WERI-Rb-1 (cell line): ENCODE measurements at regions not wholly inside any gene's neighbourhood (a gene's known extent, or its start where the extent isn't known, plus 50 kb on each side); places are given as distances from the start of the nearest gene placed in this dataset.

Experiments used
- DNase-seq: peaks from one replicate; pipeline ENCODE4 v3.0.0-alpha.2; 2020
- H3K27ac ChIP-seq: fragments of 250-450 bp; sonication (Bioruptor Pico); 2 replicates; pipeline ENCODE4 v1.5.1; 2020; ENCODE audit warnings: mild to moderate bottlenecking, moderate library complexity
- H3K27me3 ChIP-seq: fragments of 250-450 bp; sonication (Bioruptor Pico); 2 replicates; pipeline ENCODE4 v1.5.1; 2021; ENCODE audit warnings: mild to moderate bottlenecking, low read depth, moderate library complexity; ENCODE audit not compliant: insufficient read depth, severe bottlenecking
- H3K36me3 ChIP-seq: fragments of 250-450 bp; sonication (Bioruptor Pico); 2 replicates; pipeline ENCODE4 v1.5.1; 2020; ENCODE audit warnings: mild to moderate bottlenecking, moderate library complexity
- H3K4me3 ChIP-seq: 2 replicates; pipeline ENCODE4 v1.5.1; 2011; ENCODE audit warnings: low read depth, mild to moderate bottlenecking, control low read depth, low read length
- H3K9me3 ChIP-seq: fragments of 250-450 bp; sonication (Bioruptor Pico); 2 replicates; pipeline ENCODE4 v1.5.1; 2021; ENCODE audit warnings: mild to moderate bottlenecking, moderate library complexity; ENCODE audit not compliant: severe bottlenecking
- TF ChIP-seq, protein P1 (sequence below): IDR thresholded peaks from 2 replicates; pipeline ENCODE4 v1.5.1; 2011; ENCODE audit warnings: low read depth, mild to moderate bottlenecking, control low read depth, inconsistent platforms, low read length

- Histone ChIP-seq H3K36me3 (no peaks in the 10 kb centered on the region), H3K27ac (no peak overlapping the region), H3K4me3 (no peak overlapping the region), H3K9me3 (no peaks in the 10 kb centered on the region), H3K27me3 (no peaks in the 10 kb centered on the region)
- TF ChIP-seq, protein P1, sequence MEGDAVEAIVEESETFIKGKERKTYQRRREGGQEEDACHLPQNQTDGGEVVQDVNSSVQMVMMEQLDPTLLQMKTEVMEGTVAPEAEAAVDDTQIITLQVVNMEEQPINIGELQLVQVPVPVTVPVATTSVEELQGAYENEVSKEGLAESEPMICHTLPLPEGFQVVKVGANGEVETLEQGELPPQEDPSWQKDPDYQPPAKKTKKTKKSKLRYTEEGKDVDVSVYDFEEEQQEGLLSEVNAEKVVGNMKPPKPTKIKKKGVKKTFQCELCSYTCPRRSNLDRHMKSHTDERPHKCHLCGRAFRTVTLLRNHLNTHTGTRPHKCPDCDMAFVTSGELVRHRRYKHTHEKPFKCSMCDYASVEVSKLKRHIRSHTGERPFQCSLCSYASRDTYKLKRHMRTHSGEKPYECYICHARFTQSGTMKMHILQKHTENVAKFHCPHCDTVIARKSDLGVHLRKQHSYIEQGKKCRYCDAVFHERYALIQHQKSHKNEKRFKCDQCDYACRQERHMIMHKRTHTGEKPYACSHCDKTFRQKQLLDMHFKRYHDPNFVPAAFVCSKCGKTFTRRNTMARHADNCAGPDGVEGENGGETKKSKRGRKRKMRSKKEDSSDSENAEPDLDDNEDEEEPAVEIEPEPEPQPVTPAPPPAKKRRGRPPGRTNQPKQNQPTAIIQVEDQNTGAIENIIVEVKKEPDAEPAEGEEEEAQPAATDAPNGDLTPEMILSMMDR, result no peak
- DNase-seq, result no peak
These were observed 195.8 kb upstream of the FBXL7 start for GRCh38 chr5:15304066-15304731.

- no peak for DNase-seq
These were observed 199.8 kb upstream of the FBXL7 start for GRCh38 chr5:15300141-15300540.

DNA sequence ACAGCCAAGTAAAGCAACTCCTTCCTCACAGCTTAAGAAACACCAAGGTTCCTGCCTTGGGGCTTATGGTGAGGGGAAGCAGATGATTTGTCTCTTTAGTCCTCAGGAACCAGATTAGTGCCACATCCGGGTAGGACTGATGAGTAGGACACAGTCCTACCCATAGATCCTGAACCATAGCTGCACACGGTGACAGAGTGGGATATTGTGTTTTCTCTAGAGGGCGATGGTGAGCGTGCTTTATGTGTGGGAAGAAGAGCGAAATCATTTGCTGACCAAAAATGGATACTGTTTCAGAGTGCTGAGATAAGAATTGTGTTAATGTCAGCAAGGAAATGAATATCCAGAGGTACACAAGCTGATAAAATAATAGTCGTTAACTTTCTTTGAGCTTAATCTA lies 209.0 kb upstream of the FBXL7 start:
- peak; percentile 37 for DNase-seq
- H3K9me3 ChIP-seq, result peaks cover 6% of the 10 kb centered on the region
- H3K27ac ChIP-seq, result no peak overlapping the region
- H3K4me3 ChIP-seq, result no peak overlapping the region
- no peaks in the 10 kb centered on the region for H3K36me3 ChIP-seq
- TF ChIP-seq, protein P1, result peak; percentile 64
- H3K27me3 ChIP-seq, result no peaks in the 10 kb centered on the region

More at GRCh38 chr5:15300141-15300540, 199.8 kb upstream of the FBXL7 start:
- Histone ChIP-seq H3K9me3 (no peaks in the 10 kb centered on the region), H3K27ac (no peak overlapping the region), H3K4me3 (no peak overlapping the region), H3K27me3 (no peaks in the 10 kb centered on the region), H3K36me3 (no peaks in the 10 kb centered on the region)
- TF ChIP-seq, protein P1, result no peak

DNA sequence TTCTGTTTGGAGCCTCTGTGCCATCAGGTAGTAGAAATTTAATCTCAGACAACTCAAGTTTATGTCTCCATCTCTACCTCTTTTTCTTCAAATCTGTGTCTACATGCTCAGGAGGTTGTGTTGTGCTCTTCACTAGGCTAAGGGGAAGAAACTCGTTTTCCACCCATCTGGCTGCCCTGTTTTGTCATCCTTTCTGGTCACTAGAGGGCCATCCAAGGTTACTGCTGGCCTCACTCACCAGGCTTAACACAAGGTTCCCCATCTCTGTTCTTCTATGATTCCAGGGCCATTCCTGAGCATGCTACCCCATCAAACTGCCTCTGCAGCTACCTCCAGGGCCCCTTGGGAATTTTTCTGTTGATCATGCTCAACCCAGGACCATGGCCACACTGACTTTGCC lies 213.3 kb upstream of the FBXL7 start:
- DNase-seq, result peak; percentile 67
- H3K9me3 ChIP-seq, result peaks cover 4% of the 10 kb centered on the region
- TF ChIP-seq, protein P1, result peak; percentile 83
- no peak overlapping the region for H3K4me3 ChIP-seq
- no peaks in the 10 kb centered on the region for H3K27me3 ChIP-seq
- no peak overlapping the region for H3K27ac ChIP-seq
- H3K36me3 ChIP-seq, result no peaks in the 10 kb centered on the region

- Histone ChIP-seq H3K36me3 (no peaks in the 10 kb centered on the region), H3K27ac (no peak overlapping the region), H3K4me3 (no peak overlapping the region), H3K27me3 (no peaks in the 10 kb centered on the region), H3K9me3 (no peaks in the 10 kb centered on the region)
- TF ChIP-seq, protein P1, result no peak
- DNase-seq, result no peak
These were observed 213.9 kb upstream of the FBXL7 start for GRCh38 chr5:15285901-15286583.

- H3K9me3 ChIP-seq, result no peaks in the 10 kb centered on the region
- no peaks in the 10 kb centered on the region for H3K27me3 ChIP-seq
- H3K27ac ChIP-seq, result no peak overlapping the region
- no peak for DNase-seq
- TF ChIP-seq, protein P1, result no peak
- H3K4me3 ChIP-seq, result no peak overlapping the region
- no peaks in the 10 kb centered on the region for H3K36me3 ChIP-seq
These were observed 215.3 kb upstream of the FBXL7 start for GRCh38 chr5:15284706-15285105.
